HepG2 (cell line): ENCODE measurements at regions not wholly inside any gene's neighbourhood (a gene's known extent, or its start where the extent isn't known, plus 50 kb on each side); places are given as distances from the start of the nearest gene placed in this dataset.

Experiments
- ATF3 ChIP-seq: sonication (generic); formaldehyde crosslinking; IDR thresholded peaks from 2 replicates; pipeline ENCODE4 v1.4.0; 2020; ENCODE audit warnings: missing genetic modification reagents
- ELF3 ChIP-seq: IDR thresholded peaks from 2 replicates; pipeline ENCODE4 v1.6.1; 2016; ENCODE audit warnings: missing genetic modification reagents, missing compliant biosample characterization
- GTF2F1 ChIP-seq: fragments of 150-350 bp; IDR thresholded peaks from 2 replicates; pipeline ENCODE4 v1.6.1; 2014; ENCODE audit warnings: low read length
- HMG20B ChIP-seq: conservative IDR thresholded peaks from 2 replicates; pipeline ENCODE4 v1.6.1; 2016; ENCODE audit warnings: missing genetic modification reagents, missing compliant biosample characterization
- LBX2 ChIP-seq: sonication (generic); formaldehyde crosslinking; IDR thresholded peaks from 2 replicates; pipeline ENCODE4 v1.5.0; 2020; ENCODE audit warnings: missing genetic modification reagents, mild to moderate bottlenecking, borderline replicate concordance
- MAF1 ChIP-seq: sonication (generic); formaldehyde crosslinking; IDR thresholded peaks from 2 replicates; pipeline ENCODE4 v1.5.0; 2020; ENCODE audit warnings: missing genetic modification reagents, borderline replicate concordance
- MAFF ChIP-seq: IDR thresholded peaks from 2 replicates; pipeline ENCODE4 v1.6.1; 2011; ENCODE audit warnings: low read depth, low read length, improper control_type of control experiment
- NFE2L1 ChIP-seq: sonication (generic); formaldehyde crosslinking; IDR thresholded peaks from 2 replicates; pipeline ENCODE4 v1.4.0; 2020; ENCODE audit warnings: missing genetic modification reagents, mild to moderate bottlenecking, borderline replicate concordance
- PLRG1 ChIP-seq: fragments of 450-650 bp; conservative IDR thresholded peaks from 2 replicates; pipeline ENCODE4 v1.6.1; 2016
- POLR2G ChIP-seq: fragments of 200-400 bp; formaldehyde crosslinking; IDR thresholded peaks from 2 replicates; pipeline ENCODE4 v1.6.1; 2018; ENCODE audit warnings: mild to moderate bottlenecking, low read depth, low read length, moderate library complexity
- RBM22 ChIP-seq: fragments of 200-400 bp; formaldehyde crosslinking; optimal IDR thresholded peaks from 2 replicates; pipeline ENCODE3; 2017; ENCODE audit warnings: mild to moderate bottlenecking, low read length, moderate library complexity
- TEAD2 ChIP-seq: sonication (generic); formaldehyde crosslinking; IDR thresholded peaks from 2 replicates; pipeline ENCODE4 v1.9.0; 2021; ENCODE audit warnings: missing genetic modification reagents
- TIGD3 ChIP-seq: sonication (generic); formaldehyde crosslinking; IDR thresholded peaks from 2 replicates; pipeline ENCODE4 v1.5.1; 2020; ENCODE audit warnings: mild to moderate bottlenecking, missing genetic modification reagents, borderline replicate concordance
- ZBTB46 ChIP-seq: sonication (generic); formaldehyde crosslinking; IDR thresholded peaks from 2 replicates; pipeline ENCODE4 v1.4.0; 2020; ENCODE audit warnings: mild to moderate bottlenecking, missing genetic modification reagents, borderline replicate concordance
- ZBTB7B ChIP-seq: sonication (generic); formaldehyde crosslinking; IDR thresholded peaks from 2 replicates; pipeline ENCODE4 v1.4.0; 2020; ENCODE audit warnings: missing genetic modification reagents
- ZHX2 ChIP-seq, 2 experiments: sonication (generic) in 1 of 2; formaldehyde crosslinking in 1 of 2; IDR thresholded peaks; 2 replicates each; pipeline versions ENCODE4 v1.6.1 to v1.9.0; 2014 to 2022; ENCODE audit warnings: antibody characterized with exemption in 1 of 2, borderline replicate concordance in 1 of 2, inconsistent platforms in 1 of 2, low read depth in 1 of 2, missing genetic modification reagents in 1 of 2
- ZNF24 ChIP-seq: fragments of 450-650 bp; IDR thresholded peaks from 2 replicates; pipeline ENCODE4 v1.6.1; 2017; ENCODE audit warnings: antibody characterized with exemption, mild to moderate bottlenecking
- ZNF251 ChIP-seq: sonication (generic); formaldehyde crosslinking; IDR thresholded peaks from 2 replicates; pipeline ENCODE4 v1.9.0; 2021; ENCODE audit warnings: mild to moderate bottlenecking, missing genetic modification reagents
- ZNF329 ChIP-seq: sonication (generic); formaldehyde crosslinking; IDR thresholded peaks from 2 replicates; pipeline ENCODE4 v1.9.0; 2021; ENCODE audit warnings: low read depth, mild to moderate bottlenecking, missing genetic modification reagents
- ZNF430 ChIP-seq: sonication (generic); formaldehyde crosslinking; IDR thresholded peaks from 2 replicates; pipeline ENCODE4 v1.9.0; 2021; ENCODE audit warnings: mild to moderate bottlenecking, missing genetic modification reagents
- ZNF615 ChIP-seq: sonication (generic); formaldehyde crosslinking; IDR thresholded peaks from 2 replicates; pipeline ENCODE4 v1.5.0; 2020; ENCODE audit warnings: mild to moderate bottlenecking, missing genetic modification reagents, borderline replicate concordance
- ZNF678 ChIP-seq: sonication (generic); formaldehyde crosslinking; IDR thresholded peaks from 2 replicates; pipeline ENCODE4 v1.4.0; 2020; ENCODE audit warnings: mild to moderate bottlenecking, missing genetic modification reagents

GRCh38 chr2:234867882-234868285 lies 83.9 kb upstream of the SH3BP4 start (continued):
- 0 out of 2 replicates have a peak, but pooled peaks have one; percentile 50 for TF ChIP-seq ZHX2 (IDR thresholded peaks at IDR 0.05; ENCODE audit: low read depth)
- no peak for TF ChIP-seq ZHX2 (CRISPR knock-in tag; IDR thresholded peaks at IDR 0.05; ENCODE audit: borderline replicate concordance)
- no peak for TF ChIP-seq PLRG1
- peak; percentile 85; the same call in 1 of the 2 replicates for TF ChIP-seq HMG20B (CRISPR knock-in tag)
- TF ChIP-seq ZNF329 (CRISPR knock-in tag): no peak
- TF ChIP-seq ZNF24: 0 out of 2 replicates have a peak, but pooled peaks have one; percentile 28
- no peak for TF ChIP-seq GTF2F1
- TF ChIP-seq ATF3 (CRISPR knock-in tag): no peak
- TF ChIP-seq ZBTB46 (CRISPR knock-in tag): no peak
- TF ChIP-seq ZNF615 (CRISPR knock-in tag): no peak
- TF ChIP-seq TEAD2 (CRISPR knock-in tag): no peak
- TF ChIP-seq MAFF: no peak; the same call in 1 of the 2 replicates
- TF ChIP-seq LBX2 (CRISPR knock-in tag): no peak
- no peak for TF ChIP-seq ZNF251 (CRISPR knock-in tag)
- TF ChIP-seq ZNF430: peak; percentile 78
- TF ChIP-seq POLR2G: no peak
- no peak for TF ChIP-seq ZNF678 (CRISPR knock-in tag)
- no peak for TF ChIP-seq NFE2L1 (CRISPR knock-in tag)
- TF ChIP-seq TIGD3 (CRISPR knock-in tag): no peak
- TF ChIP-seq RBM22: no peak
- TF ChIP-seq ZBTB7B (CRISPR knock-in tag): peak; percentile 93
- peak; percentile 84 for TF ChIP-seq ELF3
- TF ChIP-seq MAF1 (CRISPR knock-in tag): no peak
